Left lung (tissue), 4 donors: ENCODE measurements at regions not wholly inside any gene's neighbourhood (a gene's known extent, or its start where the extent isn't known, plus 50 kb on each side); places are given as distances from the start of the nearest gene placed in this dataset.
A peak's percentile ranks its signal among the peaks of the same experiment; 100 is the strongest.
"Not testable (repeated sequence)": the region's sequence is repeated elsewhere in the genome, so short reads cannot be mapped to it uniquely, and the experiment has no call there.

Source experiments
- ATAC-seq: fragments of 200-7000 bp; cut with Tn5 transposase; one replicate; pipeline ENCODE4 v1.9.1; 2020; ENCODE audit warnings: moderate library complexity
- DNase-seq, 4 donors: peaks; one replicate each; pipeline ENCODE4 v3.0.0-alpha.2; 2013 to 2020
- H3K27ac ChIP-seq, 2 donors: fragments of 200-600 bp; sonication (generic) in 1 of 2; one replicate each; pipeline versions ENCODE4 v1.5.0 to v1.8.0; 2020 to 2021
- H3K27me3 ChIP-seq, 2 donors: fragments of 200-600 bp; sonication (generic) in 1 of 2; one replicate each; pipeline versions ENCODE4 v1.5.0 to v1.8.0; 2020 to 2021
- H3K36me3 ChIP-seq, 2 donors: fragments of 200-600 bp; sonication (generic) in 1 of 2; one replicate each; pipeline versions ENCODE4 v1.5.0 to v1.8.0; 2020 to 2021
- H3K4me1 ChIP-seq, 2 donors: fragments of 200-600 bp; one replicate each; pipeline ENCODE4 v1.8.0; 2021
- H3K4me3 ChIP-seq, 2 donors: fragments of 200-600 bp; sonication (generic) in 1 of 2; one replicate each; pipeline versions ENCODE4 v1.5.0 to v1.8.0; 2020 to 2021; ENCODE audit warnings: mild to moderate bottlenecking in 1 of 2
- H3K9me3 ChIP-seq, 2 donors: fragments of 200-600 bp; sonication (generic) in 1 of 2; one replicate each; pipeline versions ENCODE4 v1.5.0 to v1.8.0; 2020 to 2021
- CTCF ChIP-seq, 2 donors: fragments of 200-600 bp; sonication (generic) in 1 of 2; IDR thresholded peaks; one replicate each; pipeline versions ENCODE4 v1.5.0 to v1.8.0; 2021; ENCODE audit warnings: antibody characterized with exemption in 2 of 2
- intact Hi-C, 2 donors: fragments of 100-400 bp; cut with DNase I; formaldehyde crosslinking; loops; one replicate each; pipeline versions ENCODE4 v1.11.2 to v1.14.2; 2022
- donor health status: DM: no; HTN: yes; CAD: no.
- donor health status: DM: no; HTN: no; CAD: no.

DNA sequence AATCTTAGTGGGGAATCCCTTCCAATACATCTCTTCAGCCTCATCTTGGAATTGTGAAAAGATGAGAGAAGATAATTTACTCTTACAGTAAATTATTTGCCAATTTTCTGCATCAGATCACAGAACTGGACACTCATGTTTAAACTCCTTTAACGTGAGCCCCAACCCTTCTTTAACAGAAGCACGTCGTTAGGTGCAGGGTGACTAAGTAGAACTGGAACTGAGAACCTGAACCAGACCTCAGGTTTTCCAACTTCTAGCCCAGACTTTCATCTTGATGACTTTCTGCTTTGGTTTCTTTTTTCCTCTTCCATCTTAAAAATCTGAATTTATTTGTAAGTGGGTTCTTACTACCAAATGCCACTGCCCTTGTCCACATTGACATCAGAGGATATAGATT is 57.2 kb upstream of the LYZL2 start:
- ATAC-seq (no peak), DNase-seq (no peak)
- Histone ChIP-seq H3K27ac (no peak overlapping the region), H3K9me3 (no peaks in the 10 kb centered on the region), H3K27me3 (peaks cover 0 to 10% of the 10 kb centered on the region in 2 donors), H3K4me3 (no peak overlapping the region), H3K36me3 (no peaks in the 10 kb centered on the region), H3K4me1 (no peaks in the 10 kb centered on the region)
- intact Hi-C loops: no loop called here
- TF ChIP-seq CTCF (IDR thresholded peaks at IDR 0.05): no peak

DNA sequence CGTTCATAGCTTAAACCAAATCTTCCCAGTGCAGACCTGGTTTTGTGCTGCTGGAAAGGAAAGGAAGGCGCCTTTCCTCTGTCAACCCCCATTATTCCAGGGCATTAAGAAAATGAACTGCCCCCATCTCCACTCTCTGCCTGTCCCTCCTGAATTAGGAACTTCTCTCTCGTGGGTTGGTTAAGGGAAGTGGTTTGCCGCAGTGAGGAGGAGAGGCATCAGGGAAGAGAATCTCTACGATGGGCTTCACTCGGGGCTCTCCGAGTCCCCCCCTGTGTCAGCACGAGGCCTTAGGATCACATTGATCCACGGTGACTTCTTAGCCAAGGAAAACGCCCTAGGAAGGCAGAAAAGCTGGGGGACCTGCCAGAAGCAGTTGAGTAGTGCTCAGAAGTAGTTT is 53.9 kb upstream of the LYZL2 start:
- no peak for TF ChIP-seq CTCF (IDR thresholded peaks at IDR 0.05)
- Histone ChIP-seq H3K9me3 (peaks cover 0 to 3% of the 10 kb centered on the region in 2 donors), H3K4me3 (no peak overlapping the region), H3K36me3 (no peaks in the 10 kb centered on the region), H3K27me3 (peaks cover 0 to 10% of the 10 kb centered on the region in 2 donors), H3K4me1 (no peaks in the 10 kb centered on the region), H3K27ac (no peak overlapping the region)
- intact Hi-C loops: no loop called here
- ATAC-seq (no peak), DNase-seq (no peak)

DNA sequence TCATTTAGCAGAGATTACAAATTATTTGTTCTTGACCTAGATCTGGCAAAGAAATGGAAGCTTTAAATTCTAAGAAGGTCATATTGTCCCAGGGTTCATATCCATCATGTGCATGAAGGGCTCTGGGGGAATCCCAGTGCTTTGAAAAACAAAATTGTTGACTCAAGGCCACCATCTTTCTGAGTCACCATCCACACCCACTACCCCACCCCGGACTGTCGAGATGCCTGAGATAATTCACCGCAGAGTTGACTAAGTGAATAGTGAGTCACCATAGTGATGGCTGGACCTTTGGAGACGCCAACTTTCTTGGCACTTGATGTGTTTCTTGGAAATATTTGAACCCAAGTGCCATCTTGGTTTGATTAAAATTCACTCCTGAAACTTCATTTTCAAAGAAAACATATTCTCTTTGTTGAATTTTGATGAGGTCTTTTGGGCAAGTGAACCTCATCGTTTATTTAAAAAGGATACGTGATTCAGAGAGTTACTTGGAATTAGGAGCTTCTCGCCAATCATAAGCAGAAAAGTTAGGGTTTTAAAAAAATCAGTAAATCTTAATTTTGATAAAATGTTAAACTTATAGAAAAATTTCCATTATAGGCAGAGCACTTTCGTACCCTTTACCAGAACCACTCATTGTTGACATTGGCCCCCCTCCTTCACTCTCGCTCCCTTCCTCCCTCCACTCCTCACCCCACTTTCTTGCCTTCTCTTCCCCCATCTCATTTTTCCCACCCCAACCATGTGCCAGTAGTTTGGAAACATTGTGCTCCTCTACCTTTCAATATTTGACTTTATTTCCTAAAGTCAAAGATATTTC is 53.0 kb upstream of the LYZL2 start:
- H3K27me3 ChIP-seq, H3K36me3 ChIP-seq, H3K9me3 ChIP-seq, DNase-seq, intact Hi-C loops, H3K4me3 ChIP-seq, H3K4me1 ChIP-seq, H3K27ac ChIP-seq: not testable (repeated sequence)
- ATAC-seq: peak; percentile 73

- no peak for ATAC-seq
- H3K27ac ChIP-seq: no peak overlapping the region
- H3K4me3 ChIP-seq: no peak overlapping the region
- no peaks in the 10 kb centered on the region for H3K4me1 ChIP-seq
- no peak for DNase-seq
- TF ChIP-seq CTCF (IDR thresholded peaks at IDR 0.05): no peak
- peaks cover 0 to 3% of the 10 kb centered on the region in 2 donors for H3K9me3 ChIP-seq
- intact Hi-C loops: no loop called here
- no peaks in the 10 kb centered on the region for H3K36me3 ChIP-seq
- no peaks in the 10 kb centered on the region for H3K27me3 ChIP-seq
Observed at GRCh38 chr10:30680908-30681307, 51.4 kb upstream of the LYZL2 start.
